Coronary artery (tissue), 2 donors: ENCODE measurements at regions not wholly inside any gene's neighbourhood (a gene's known extent, or its start where the extent isn't known, plus 50 kb on each side); places are given as distances from the start of the nearest gene placed in this dataset.

Source experiments
- DNase-seq: peaks from one replicate; pipeline ENCODE4 v3.0.0-alpha.2; 2017; ENCODE audit warnings: low spot score
- H3K27ac ChIP-seq, 2 donors: fragments of 200-600 bp; sonication (generic); one replicate each; pipeline ENCODE4 v1.5.1; 2016 to 2019
- H3K4me3 ChIP-seq: fragments of 200-600 bp; sonication (generic); 2 replicates; pipeline ENCODE4 v1.5.1; 2016; ENCODE audit warnings: mild to moderate bottlenecking, moderate library complexity
- CTCF ChIP-seq: fragments of 200-600 bp; sonication (generic); IDR thresholded peaks from one replicate; pipeline ENCODE4 v1.5.1; 2019; ENCODE audit warnings: antibody characterized with exemption

GRCh38 chr2:149899390-149899789 is 311.8 kb upstream of the MMADHC start:
- no peak for DNase-seq
- no peak overlapping the region for H3K27ac ChIP-seq
- TF ChIP-seq CTCF: no peak
- H3K4me3 ChIP-seq: no peak overlapping the region

- no peak overlapping the region for H3K27ac ChIP-seq
- no peak overlapping the region for H3K4me3 ChIP-seq
- TF ChIP-seq CTCF: no peak
- DNase-seq: no peak
Measured at GRCh38 chr2:149894760-149895159, 307.2 kb upstream of the MMADHC start.

- DNase-seq: no peak
- TF ChIP-seq CTCF: no peak
- H3K4me3 ChIP-seq: no peak overlapping the region
- H3K27ac ChIP-seq: no peak overlapping the region
Measured at GRCh38 chr2:149894226-149894625, 306.7 kb upstream of the MMADHC start.

GRCh38 chr2:149892563-149892962 is 305.0 kb upstream of the MMADHC start:
- TF ChIP-seq CTCF: no peak
- DNase-seq: no peak
- Histone ChIP-seq H3K27ac (no peak overlapping the region), H3K4me3 (no peak overlapping the region)

DNA sequence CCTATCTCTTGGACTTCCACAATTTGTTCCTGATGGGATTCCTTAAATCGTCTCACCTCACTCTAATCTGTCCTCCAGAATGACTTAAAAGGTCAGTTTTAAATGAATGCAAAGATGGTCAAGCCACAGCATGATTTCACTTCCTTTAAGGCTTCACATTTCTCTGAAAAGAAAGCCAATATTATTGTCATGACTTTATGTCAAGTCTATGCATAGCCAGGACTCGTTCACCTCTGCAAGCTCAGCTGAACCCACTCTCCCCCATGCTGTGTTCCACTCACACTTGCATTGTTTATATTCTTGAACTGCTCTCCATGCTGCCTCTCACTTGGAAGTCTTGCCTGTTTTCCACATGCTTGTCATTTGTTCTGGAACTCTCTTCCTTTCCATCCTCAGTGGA is 298.4 kb upstream of the MMADHC start:
- TF ChIP-seq CTCF: no peak

DNA sequence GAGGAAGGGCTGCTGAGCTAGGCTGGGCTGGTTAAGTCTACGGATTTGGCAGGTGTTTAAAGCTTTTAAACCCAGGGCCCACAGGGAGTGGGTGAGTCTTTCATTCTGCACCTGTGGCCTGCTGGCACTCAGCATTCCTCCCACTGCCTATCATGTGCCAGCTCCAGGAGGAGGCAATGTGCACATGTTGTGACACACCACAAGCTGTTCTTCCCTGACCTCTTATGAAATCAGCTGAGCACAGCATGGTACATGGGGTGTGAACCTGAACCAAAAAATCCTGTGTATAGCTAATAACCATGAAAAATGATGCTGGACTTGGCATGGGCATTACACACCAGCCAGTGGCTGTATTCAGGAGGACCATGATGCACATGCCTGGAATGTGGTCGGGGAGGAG is 297.9 kb upstream of the MMADHC start:
- DNase-seq: no peak
- Histone ChIP-seq H3K27ac (no peak overlapping the region), H3K4me3 (no peak overlapping the region)
- no peak for TF ChIP-seq CTCF

More for the DNA sequence above, 298.4 kb upstream of the MMADHC start:
- Histone ChIP-seq H3K27ac (no peak overlapping the region), H3K4me3 (no peak overlapping the region)
- no peak for DNase-seq

- TF ChIP-seq CTCF: no peak
- Histone ChIP-seq H3K4me3 (no peak overlapping the region), H3K27ac (no peak overlapping the region)
- DNase-seq: no peak
Measured at GRCh38 chr2:149884871-149885270, 297.3 kb upstream of the MMADHC start.
